Panc1 (cell line): ENCODE measurements at regions not wholly inside any gene's neighbourhood (a gene's known extent, or its start where the extent isn't known, plus 50 kb on each side); places are given as distances from the start of the nearest gene placed in this dataset.
"Not testable (repeated sequence)": the region's sequence is repeated elsewhere in the genome, so short reads cannot be mapped to it uniquely, and the experiment has no call there.

Experiments used
- ATAC-seq: fragments of 200-7000 bp; cut with Tn5 transposase; 2 replicates; pipeline ENCODE4 v1.9.1; 2020; ENCODE audit warnings: mild to moderate bottlenecking, moderate library complexity
- BruUV-seq: library from RNA; stranded (reverse); fragments of 400-500 nt; replicated peaks from 2 replicates; lab custom pipeline; 2021; lab: Mats Ljungman, UMichigan
- CTCF ChIA-PET: fragments of 300-600 bp; sonication (Branson Sonifier 250); formaldehyde crosslinking; loops from one replicate; lab custom pipeline; 2022; ENCODE audit warnings: antibody characterized with exemption; lab: Charles Lee
- POLR2A ChIA-PET: fragments of 300-600 bp; sonication (Branson Sonifier 250); formaldehyde crosslinking; loops from one replicate; lab custom pipeline; 2022; ENCODE audit warnings: antibody characterized with exemption; lab: Charles Lee
- DNase-seq: peaks from one replicate; pipeline ENCODE4 v3.0.0-alpha.2; 2010; ENCODE audit warnings: low read depth, low spot score
- H3K27ac ChIP-seq: 2 replicates; pipeline ENCODE4 v1.5.1; 2011; ENCODE audit warnings: mild to moderate bottlenecking, low read length, inconsistent platforms
- H3K27me3 ChIP-seq: fragments of 200-500 bp; sonication (Bioruptor generic); 2 replicates; pipeline ENCODE4 v1.6.0; 2014; ENCODE audit warnings: low read length, inconsistent platforms; ENCODE audit not compliant: control insufficient read depth, insufficient read depth
- H3K36me3 ChIP-seq: fragments of 200-500 bp; sonication (Bioruptor generic); 2 replicates; pipeline ENCODE4 v1.5.1; 2014; ENCODE audit warnings: inconsistent platforms, mild to moderate bottlenecking, low read length, moderate library complexity; ENCODE audit not compliant: control insufficient read depth, insufficient read depth
- H3K4me1 ChIP-seq: 2 replicates; pipeline ENCODE4 v1.5.1; 2011; ENCODE audit warnings: inconsistent platforms, mild to moderate bottlenecking, low read length, moderate library complexity; ENCODE audit not compliant: control insufficient read depth, insufficient read depth
- H3K4me3 ChIP-seq, 2 experiments: 2 replicates each; pipeline ENCODE4 v1.5.1; 2011 to 2012; ENCODE audit warnings: low read depth in 2 of 2, low read length in 2 of 2, mild to moderate bottlenecking in 2 of 2, inconsistent platforms in 1 of 2, moderate library complexity in 1 of 2
- H3K9me3 ChIP-seq: fragments of 200-500 bp; sonication (Bioruptor generic); 2 replicates; pipeline ENCODE4 v1.5.1; 2014; ENCODE audit warnings: low read depth, mild to moderate bottlenecking, inconsistent platforms, low read length, moderate library complexity; ENCODE audit not compliant: control insufficient read depth, insufficient read depth
- CTCF ChIP-seq: fragments of 450-650 bp; IDR thresholded peaks from 2 replicates; pipeline ENCODE4 v1.5.1; 2017; ENCODE audit warnings: mild to moderate bottlenecking
- REST ChIP-seq, 2 experiments: IDR thresholded peaks; 2 replicates each; pipeline ENCODE4 v1.6.1; 2011 to 2012; ENCODE audit warnings: low read depth in 2 of 2, control low read depth in 1 of 2, low read length in 1 of 2, mild to moderate bottlenecking in 1 of 2, moderate library complexity in 1 of 2; ENCODE audit not compliant: insufficient read depth in 1 of 2
- SIN3A ChIP-seq: IDR thresholded peaks from 2 replicates; pipeline ENCODE4 v1.6.1; 2012; ENCODE audit warnings: low read depth, mild to moderate bottlenecking, low read length, moderate library complexity, borderline replicate concordance; ENCODE audit not compliant: insufficient read depth
- in situ Hi-C: cut with HindIII; loops from 2 replicates; pipeline ENCODE4 v1.10.0; 2016; ENCODE audit warnings: low sequenced_read_pairs, low pct_unique_long_range_greater_than_20kb
- intact Hi-C: fragments of 100-400 bp; cut with micrococcal nuclease; formaldehyde crosslinking; loops from one replicate; pipeline ENCODE4 v1.10.0; 2022; ENCODE audit not compliant: unreplicated experiment

- ChIA-PET POLR2A (interaction anchor here (0.6 kb wide), 1 partner anchor 1009 kb away, joined by 4 read pairs; no protein-coding TSS in a partner anchor), CTCF (no interaction called here)
- no peak for TF ChIP-seq CTCF
- no peak for TF ChIP-seq REST (IDR thresholded peaks at IDR 0.05; ENCODE audit: insufficient read depth in 1 of 2, low read depth in 2 of 2, low read length in 1 of 2)
- no peak for TF ChIP-seq SIN3A
- H3K36me3 ChIP-seq: no peaks in the 10 kb centered on the region
- H3K27me3 ChIP-seq: no peaks in the 10 kb centered on the region
- no TSS peak for BruUV-seq
- H3K27ac ChIP-seq: no peak overlapping the region
- H3K9me3 ChIP-seq: no peaks in the 10 kb centered on the region
- no peaks in the 10 kb centered on the region for H3K4me1 ChIP-seq
- ATAC-seq (no peak), DNase-seq (no peak)
- in situ Hi-C loops: no loop called here
- intact Hi-C loops: no loop called here
- no peak overlapping the region for H3K4me3 ChIP-seq
These were observed 103.8 kb upstream of the ETV6 start for GRCh38 chr12:11545484-11546330.

- not testable (repeated sequence) for DNase-seq
These were observed 102.7 kb upstream of the ETV6 start for GRCh38 chr12:11546582-11547270.

GRCh38 chr12:11547271-11547646 lies 102.2 kb upstream of the ETV6 start:
- H3K4me3 ChIP-seq, H3K36me3 ChIP-seq, H3K27me3 ChIP-seq, H3K9me3 ChIP-seq, H3K27ac ChIP-seq, CTCF ChIA-PET, BruUV-seq, H3K4me1 ChIP-seq, ATAC-seq, DNase-seq, POLR2A ChIA-PET, intact Hi-C loops, in situ Hi-C loops: not testable (repeated sequence)

More at GRCh38 chr12:11546582-11547270, 102.7 kb upstream of the ETV6 start:
- H3K27ac ChIP-seq, H3K27me3 ChIP-seq, in situ Hi-C loops, H3K4me1 ChIP-seq, ATAC-seq, intact Hi-C loops, CTCF ChIA-PET, H3K9me3 ChIP-seq, H3K4me3 ChIP-seq, H3K36me3 ChIP-seq, BruUV-seq: not testable (repeated sequence)
- POLR2A ChIA-PET: interaction anchor here (0.6 kb wide), 1 partner anchor 1008 kb away, joined by 4 read pairs; no protein-coding TSS in a partner anchor
